GM12892 (cell line): ENCODE measurements at regions not wholly inside any gene's neighbourhood (a gene's known extent, or its start where the extent isn't known, plus 50 kb on each side); places are given as distances from the start of the nearest gene placed in this dataset.

ENCODE experiments used
- POLR2A ChIP-seq: IDR thresholded peaks from 2 replicates; pipeline ENCODE4 v1.6.1; 2011; ENCODE audit warnings: low read depth, low read length, control low read depth
- POLR2AphosphoS5 ChIP-seq: IDR thresholded peaks from 2 replicates; pipeline ENCODE4 v1.6.1; 2011; ENCODE audit warnings: low read depth, low read length, control low read depth
- TAF1 ChIP-seq: IDR thresholded peaks from 2 replicates; pipeline ENCODE4 v1.6.1; 2011; ENCODE audit warnings: low read depth, mild to moderate bottlenecking, control low read depth, low read length, borderline replicate concordance

- no peak for TF ChIP-seq TAF1
- TF ChIP-seq POLR2A = no peak
- TF ChIP-seq POLR2AphosphoS5 = no peak
Observed at GRCh38 chr3:176872771-176873209, 324.5 kb downstream of the TBL1XR1 start.
